ENCODE measurements at regions not wholly inside any gene's neighbourhood (a gene's known extent, or its start where the extent isn't known, plus 50 kb on each side); places are given as distances from the start of the nearest gene placed in this dataset.

GRCh38 chr1:184896000-184896399 lies 78.3 kb downstream of the NIBAN1 start:
- Histone ChIP-seq H3K79me2 (ENCODE audit: control insufficient read depth, insufficient read depth, low read length) (no peaks in the 10 kb centered on the region), H3K9ac (ENCODE audit: insufficient read depth, low read length) (no peak overlapping the region), H3K27me3 (ENCODE audit: control insufficient read depth, insufficient read depth, low read length) (no peaks in the 10 kb centered on the region), H3K36me3 (ENCODE audit: control insufficient read depth, insufficient read depth, low read length) (no peaks in the 10 kb centered on the region), H4K20me1 (ENCODE audit: control insufficient read depth, extremely low read depth, insufficient read depth, low read length) (no peaks in the 10 kb centered on the region), H3K4me3 (replicated peaks in 1 of 4; ENCODE audit: control extremely low read depth in 1 of 4, insufficient read depth in 1 of 4, low read depth in 3 of 4, low read length in 4 of 4) (no peak overlapping the region), H3K27ac (ENCODE audit: insufficient read depth, low read length) (no peak overlapping the region), H3K9me3 (ENCODE audit: control insufficient read depth, insufficient read depth, low read depth, low read length) (no peaks in the 10 kb centered on the region), H3K4me1 (ENCODE audit: control insufficient read depth, extremely low read depth, insufficient read depth, low read length) (no peaks in the 10 kb centered on the region), H3K4me2 (ENCODE audit: extremely low read depth, insufficient read depth, low read length) (no peak overlapping the region), H2AFZ (ENCODE audit: low read length) (no peak overlapping the region)
- no peak for DNase-seq (ENCODE audit: low read depth in 2 of 2)
- TF ChIP-seq EZH2 (IDR thresholded peaks at IDR 0.05; ENCODE audit: low read length, missing control alignments): no peak
- no peak for TF ChIP-seq CTCF (conservative IDR thresholded peaks at IDR 0.05 in 1 of 2, IDR thresholded peaks at IDR 0.05 in 1 of 2; ENCODE audit: low read depth in 1 of 2, low read length in 2 of 2)

- Histone ChIP-seq H3K27me3 (ENCODE audit: control insufficient read depth, insufficient read depth, low read length) (no peaks in the 10 kb centered on the region), H3K9me3 (ENCODE audit: control insufficient read depth, insufficient read depth, low read depth, low read length) (no peaks in the 10 kb centered on the region), H3K36me3 (ENCODE audit: control insufficient read depth, insufficient read depth, low read length) (no peaks in the 10 kb centered on the region), H3K27ac (ENCODE audit: insufficient read depth, low read length) (no peak overlapping the region), H2AFZ (ENCODE audit: low read length) (no peak overlapping the region), H3K4me1 (ENCODE audit: control insufficient read depth, extremely low read depth, insufficient read depth, low read length) (no peaks in the 10 kb centered on the region), H3K4me2 (ENCODE audit: extremely low read depth, insufficient read depth, low read length) (no peak overlapping the region), H3K79me2 (ENCODE audit: control insufficient read depth, insufficient read depth, low read length) (no peaks in the 10 kb centered on the region), H3K9ac (ENCODE audit: insufficient read depth, low read length) (no peak overlapping the region), H3K4me3 (replicated peaks in 1 of 4; ENCODE audit: control extremely low read depth in 1 of 4, insufficient read depth in 1 of 4, low read depth in 3 of 4, low read length in 4 of 4) (no peak overlapping the region), H4K20me1 (ENCODE audit: control insufficient read depth, extremely low read depth, insufficient read depth, low read length) (no peaks in the 10 kb centered on the region)
- DNase-seq (ENCODE audit: low read depth in 2 of 2): no peak
- TF ChIP-seq EZH2 (IDR thresholded peaks at IDR 0.05; ENCODE audit: low read length, missing control alignments) (no peak), CTCF (conservative IDR thresholded peaks at IDR 0.05 in 1 of 2, IDR thresholded peaks at IDR 0.05 in 1 of 2; ENCODE audit: low read depth in 1 of 2, low read length in 2 of 2) (no peak)
Measured at GRCh38 chr1:184895086-184895485, 79.2 kb downstream of the NIBAN1 start.

GRCh38 chr1:184893695-184894094 lies 80.6 kb downstream of the NIBAN1 start:
- no peaks in the 10 kb centered on the region for H3K9me3 ChIP-seq (ENCODE audit: control insufficient read depth, insufficient read depth, low read depth, low read length)
- no peaks in the 10 kb centered on the region for H3K4me1 ChIP-seq (ENCODE audit: control insufficient read depth, extremely low read depth, insufficient read depth, low read length)
- H3K36me3 ChIP-seq (ENCODE audit: control insufficient read depth, insufficient read depth, low read length): no peaks in the 10 kb centered on the region
- no peaks in the 10 kb centered on the region for H3K27me3 ChIP-seq (ENCODE audit: control insufficient read depth, insufficient read depth, low read length)
- H2AFZ ChIP-seq (ENCODE audit: low read length): no peak overlapping the region
- no peak for TF ChIP-seq EZH2 (IDR thresholded peaks at IDR 0.05; ENCODE audit: low read length, missing control alignments)
- TF ChIP-seq CTCF (conservative IDR thresholded peaks at IDR 0.05 in 1 of 2, IDR thresholded peaks at IDR 0.05 in 1 of 2; ENCODE audit: low read depth in 1 of 2, low read length in 2 of 2): no peak
- H3K4me2 ChIP-seq (ENCODE audit: extremely low read depth, insufficient read depth, low read length): no peak overlapping the region
- no peak overlapping the region for H3K9ac ChIP-seq (ENCODE audit: insufficient read depth, low read length)
- no peak for DNase-seq (ENCODE audit: low read depth in 2 of 2)
- H4K20me1 ChIP-seq (ENCODE audit: control insufficient read depth, extremely low read depth, insufficient read depth, low read length): no peaks in the 10 kb centered on the region
- no peaks in the 10 kb centered on the region for H3K79me2 ChIP-seq (ENCODE audit: control insufficient read depth, insufficient read depth, low read length)
- H3K27ac ChIP-seq (ENCODE audit: insufficient read depth, low read length): no peak overlapping the region
- no peak overlapping the region for H3K4me3 ChIP-seq (replicated peaks in 1 of 4; ENCODE audit: control extremely low read depth in 1 of 4, insufficient read depth in 1 of 4, low read depth in 3 of 4, low read length in 4 of 4)

All from fibroblast of lung (primary cell).